K562 (cell line): ENCODE measurements at regions not wholly inside any gene's neighbourhood (a gene's known extent, or its start where the extent isn't known, plus 50 kb on each side); places are given as distances from the start of the nearest gene placed in this dataset.

Experiments used
- ATAC-seq: fragments of 200-7000 bp; cut with Tn5 transposase; 3 replicates; pipeline ENCODE4 v1.9.1; 2020; ENCODE audit warnings: moderate library complexity
- BruUV-seq: library from RNA; stranded (reverse); fragments of 400-500 nt; replicated peaks from 2 replicates; lab custom pipeline; 2021; lab: Mats Ljungman, UMichigan
- CTCF ChIA-PET: fragments of 300-600 bp; formaldehyde crosslinking; extraction: SDS; loops from one replicate; lab custom pipeline; 2021; ENCODE audit warnings: low intra/inter-chr PET ratio; lab: Yijun Ruan, JAX
- POLR2A ChIA-PET: fragments of 300-600, 350-650 bp; sonication (Branson Sonifier 250); formaldehyde crosslinking; extraction: SDS; loops from one replicate; lab custom pipeline; 2021; ENCODE audit warnings: antibody characterized with exemption, inconsistent platforms; lab: Yijun Ruan, JAX
- DNase-seq, 4 experiments: peaks; one replicate each; pipeline versions ENCODE4 v3.0.0 to v3.0.0-alpha.2; 2011 to 2018; ENCODE audit warnings: low spot score in 3 of 4, mixed read lengths in 3 of 4; ENCODE audit errors: extremely low read depth in 1 of 4
- FAIRE-seq: peaks from 2 replicates; lab custom pipeline; 2011; peaks lifted over from hg19 to GRCh38; lab: Jason Lieb, UNC
- H2AFZ ChIP-seq: 2 replicates; pipeline ENCODE4 v1.6.0; 2011; ENCODE audit warnings: low read depth, low read length, control low read depth, inconsistent platforms
- H3K27ac ChIP-seq: fragments of 200-600 bp; 3 replicates; pipeline ENCODE4 v1.8.0; 2011; ENCODE audit warnings: low read depth, mild to moderate bottlenecking, control low read depth, inconsistent platforms, low read length, moderate library complexity, mixed read lengths; ENCODE audit errors: extremely low read depth
- H3K27me3 ChIP-seq, 2 experiments: fragments of 300-600 bp in 1 of 2; 2 replicates in 1 of 2; 3 replicates in 1 of 2; pipeline versions ENCODE4 v1.6.0 to v1.8.0; 2011; ENCODE audit warnings: inconsistent platforms in 2 of 2, low read length in 2 of 2, mild to moderate bottlenecking in 1 of 2, mixed read lengths in 1 of 2, moderate library complexity in 1 of 2; ENCODE audit not compliant: control insufficient read depth in 2 of 2, insufficient read depth in 2 of 2
- H3K36me3 ChIP-seq: fragments of 300-600 bp; 3 replicates; pipeline ENCODE4 v1.8.0; 2011; ENCODE audit warnings: mild to moderate bottlenecking, low read length, inconsistent platforms; ENCODE audit not compliant: control insufficient read depth, insufficient read depth
- H3K4me1 ChIP-seq, 2 experiments: fragments of 200-600 bp in 1 of 2; replicated peaks in 1 of 2; 2 replicates in 1 of 2; 3 replicates in 1 of 2; pipeline versions ENCODE4 v1.5.1 to v1.8.0; 2011; ENCODE audit warnings: inconsistent platforms in 2 of 2, low read length in 2 of 2, mild to moderate bottlenecking in 1 of 2, mixed read lengths in 1 of 2, moderate library complexity in 1 of 2; ENCODE audit not compliant: control insufficient read depth in 2 of 2, insufficient read depth in 2 of 2
- H3K4me2 ChIP-seq: 2 replicates; pipeline ENCODE4 v1.6.1; 2011; ENCODE audit warnings: low read length, control low read depth, inconsistent platforms, mixed read lengths; ENCODE audit not compliant: insufficient read depth
- H3K4me3 ChIP-seq: fragments of 200-600 bp; sonication (generic), shearing (Covaris generic); 2 replicates; pipeline ENCODE4 v1.5.1; 2016; ENCODE audit warnings: control low read depth, inconsistent platforms
- H3K79me2 ChIP-seq: fragments of 200-600 bp; 3 replicates; pipeline ENCODE4 v1.8.0; 2011; ENCODE audit warnings: low read length, inconsistent platforms; ENCODE audit not compliant: control insufficient read depth, insufficient read depth
- H3K9ac ChIP-seq, 2 experiments: 2 replicates each; pipeline versions ENCODE4 v1.6.0 to v1.6.1; 2011; ENCODE audit warnings: low read depth in 2 of 2, low read length in 2 of 2, control low read depth in 1 of 2, inconsistent platforms in 1 of 2, mild to moderate bottlenecking in 1 of 2, mixed read lengths in 1 of 2; ENCODE audit not compliant: insufficient read depth in 1 of 2
- H3K9me1 ChIP-seq: one replicate; pipeline ENCODE4 v1.6.0; 2011; ENCODE audit warnings: inconsistent platforms, mild to moderate bottlenecking, low read length, moderate library complexity; ENCODE audit not compliant: control insufficient read depth, insufficient read depth
- H3K9me3 ChIP-seq: replicated peaks from 2 replicates; pipeline ENCODE4 v1.5.1; 2011; ENCODE audit warnings: low read depth, low read length, inconsistent platforms; ENCODE audit not compliant: control insufficient read depth, insufficient read depth
- H4K20me1 ChIP-seq: replicated peaks from 2 replicates; pipeline ENCODE4 v1.6.1; 2011; ENCODE audit warnings: low read length, inconsistent platforms, mixed read lengths; ENCODE audit not compliant: control insufficient read depth, insufficient read depth
- BRD4 ChIP-seq: fragments of 200-600 bp; sonication (generic); IDR thresholded peaks from 2 replicates; pipeline ENCODE4 v1.6.1; 2017; ENCODE audit warnings: inconsistent platforms
- CCNT2 ChIP-seq: IDR thresholded peaks from 2 replicates; pipeline ENCODE4 v1.6.1; 2011; ENCODE audit warnings: borderline replicate concordance, low read depth, mild to moderate bottlenecking, moderate library complexity, mixed read lengths, low read length; ENCODE audit not compliant: insufficient read length; ENCODE audit errors: extremely low read depth
- CLOCK ChIP-seq: fragments of 250-450 bp; sonication (Bioruptor Pico); IDR thresholded peaks from 2 replicates; pipeline ENCODE4 v1.4.0; 2020; ENCODE audit warnings: mild to moderate bottlenecking, moderate library complexity, borderline replicate concordance
- FOXP4 ChIP-seq: sonication (generic); formaldehyde crosslinking; IDR thresholded peaks from 2 replicates; pipeline ENCODE4 v1.8.0; 2022; ENCODE audit warnings: mild to moderate bottlenecking, missing genetic modification reagents, borderline replicate concordance
- HSF4 ChIP-seq: fragments of 250-450 bp; sonication (Bioruptor Pico); IDR thresholded peaks from 2 replicates; pipeline ENCODE4 v2.1.2; 2022; ENCODE audit warnings: mild to moderate bottlenecking, moderate library complexity, borderline replicate concordance
- NRF1 ChIP-seq, 2 experiments: fragments of 450-650 bp; IDR thresholded peaks in 1 of 2; conservative IDR thresholded peaks in 1 of 2; 2 replicates each; pipeline ENCODE4 v1.6.1; 2014; ENCODE audit warnings: mild to moderate bottlenecking in 2 of 2
- PYGO2 ChIP-seq: fragments of 450-650 bp; IDR thresholded peaks from 2 replicates; pipeline ENCODE4 v1.6.1; 2016; ENCODE audit warnings: mild to moderate bottlenecking, missing genetic modification characterization, moderate library complexity, missing compliant biosample characterization
- WGBS: fragments of 100-300 bp; shearing (Covaris generic); methylation state at CpG from one replicate; pipeline ENCODE4 v1.1.6; 2016; ENCODE audit warnings: low coverage, mixed read lengths; ENCODE audit not compliant: insufficient coverage; ENCODE audit errors: missing lambda C conversion rate; 5-methylcytosine and 5-hydroxymethylcytosine counted together
- in situ Hi-C: fragments of 300-500 bp; cut with MboI; formaldehyde crosslinking; loops from 4 replicates; pipeline ENCODE4 v1.15.0; 2018; ENCODE audit warnings: inconsistent platforms, mixed read lengths
- intact Hi-C: fragments of 100-400 bp; cut with micrococcal nuclease; formaldehyde crosslinking; loops from 2 replicates; pipeline ENCODE4 v1.14.2; 2022

GRCh38 chr22:48318575-48319320 lies 1508.9 kb downstream of the BRD1 start (continued):
- no peak for TF ChIP-seq CCNT2
- no peak for TF ChIP-seq FOXP4 (CRISPR knock-in tag)
- TF ChIP-seq, all 486 proteins: peak for 0

- Histone ChIP-seq H3K27ac (no peak overlapping the region), H3K9ac (no peak overlapping the region), H3K27me3 (no peaks in the 10 kb centered on the region), H3K4me2 (no peak overlapping the region), H3K79me2 (no peaks in the 10 kb centered on the region), H3K4me3 (no peak overlapping the region), H3K4me1 (peaks cover 0 to 5% of the 10 kb centered on the region in 2 experiments; a peak in 1 of 5 replicates), H3K36me3 (no peaks in the 10 kb centered on the region), H4K20me1 (no peaks in the 10 kb centered on the region; the same call in 1 of the 2 replicates), H3K9me1 (no peaks in the 10 kb centered on the region), H2AFZ (no peak overlapping the region), H3K9me3 (no peaks in the 10 kb centered on the region)
- ATAC-seq: no peak
- ChIA-PET POLR2A (no interaction called here), CTCF (no interaction called here)
- WGBS: 0% methylated on average over 6 of the region's 6 CpGs
- no peak for FAIRE-seq
- no peak for DNase-seq
- in situ Hi-C loops (no loop called here), intact Hi-C loops (no loop called here)
- no peak for TF ChIP-seq PYGO2 (tag)
- TF ChIP-seq BRD4: no peak
- no peak for TF ChIP-seq HSF4 (CRISPR knock-in tag)
- TF ChIP-seq CLOCK (CRISPR knock-in tag): no peak
- TF ChIP-seq NRF1 (conservative IDR thresholded peaks at IDR 0.05 in 1 of 2, IDR thresholded peaks at IDR 0.05 in 1 of 2): no peak
- BruUV-seq: no TSS peak
Measured at GRCh38 chr22:48318173-48318572, 1509.5 kb downstream of the BRD1 start.
